SK-N-SH (cell line): ENCODE measurements at regions not wholly inside any gene's neighbourhood (a gene's known extent, or its start where the extent isn't known, plus 50 kb on each side); places are given as distances from the start of the nearest gene placed in this dataset.

Experiments
- CTCF ChIA-PET: fragments of 300-600, 350-600 bp; formaldehyde crosslinking; extraction: SDS; loops from one replicate; lab custom pipeline; 2021; lab: Yijun Ruan, JAX
- POLR2A ChIA-PET: fragments of 350-600 bp; sonication (Branson Sonifier 250); formaldehyde crosslinking; extraction: SDS; loops from one replicate; lab custom pipeline; 2020; ENCODE audit warnings: antibody characterized with exemption, inconsistent platforms; lab: Yijun Ruan, JAX
- DNase-seq: peaks from one replicate; pipeline ENCODE4 v3.0.0; 2012
- H2AFZ ChIP-seq: fragments of 200-600 bp; sonication (generic); 2 replicates; pipeline ENCODE4 v1.8.1; 2016; ENCODE audit warnings: antibody characterized with exemption, mild to moderate bottlenecking, low read depth
- H3F3A ChIP-seq: fragments of 200-600 bp; sonication (generic); replicated peaks from 2 replicates; pipeline ENCODE3; 2016; ENCODE audit warnings: antibody characterized with exemption, mild to moderate bottlenecking; ENCODE audit not compliant: insufficient read depth
- H3K27ac ChIP-seq, 2 experiments: fragments of 200-500 bp in 1 of 2; fragments of 200-600 bp in 1 of 2; sonication (Bioruptor generic) in 1 of 2; sonication (generic), shearing (Covaris generic) in 1 of 2; 2 replicates each; pipeline versions ENCODE4 v1.5.1 to v1.6.1; 2014 to 2016; ENCODE audit warnings: low read depth in 2 of 2, inconsistent platforms in 1 of 2, low read length in 1 of 2, mild to moderate bottlenecking in 1 of 2, mixed read lengths in 1 of 2
- H3K27me3 ChIP-seq: fragments of 200-600 bp; sonication (generic), shearing (Covaris generic); 2 replicates; pipeline ENCODE4 v1.6.1; 2016; ENCODE audit warnings: mixed run types; ENCODE audit not compliant: insufficient read depth
- H3K36me3 ChIP-seq, 2 experiments: fragments of 200-500 bp in 1 of 2; fragments of 200-600 bp in 1 of 2; sonication (Bioruptor generic) in 1 of 2; sonication (generic) in 1 of 2; replicated peaks in 1 of 2; 2 replicates each; pipeline versions ENCODE3 to v1.5.1; 2014 to 2016; ENCODE audit warnings: low read length in 1 of 2, mild to moderate bottlenecking in 1 of 2; ENCODE audit not compliant: insufficient read depth in 2 of 2, control insufficient read depth in 1 of 2
- H3K4me1 ChIP-seq, 2 experiments: fragments of 200-500 bp in 1 of 2; fragments of 200-600 bp in 1 of 2; sonication (Bioruptor generic) in 1 of 2; sonication (generic), shearing (Covaris generic) in 1 of 2; 2 replicates each; pipeline versions ENCODE4 v1.5.1 to v1.6.1; 2014 to 2016; ENCODE audit warnings: low read depth in 1 of 2, low read length in 1 of 2, mixed run types in 1 of 2; ENCODE audit not compliant: insufficient read depth in 2 of 2, control insufficient read depth in 1 of 2
- H3K4me2 ChIP-seq: fragments of 200-600 bp; sonication (generic), shearing (Covaris generic); 2 replicates; pipeline ENCODE4 v1.6.1; 2017; ENCODE audit warnings: mixed run types
- H3K4me3 ChIP-seq, 2 experiments: fragments of 200-500 bp in 1 of 2; fragments of 200-600 bp in 1 of 2; sonication (Bioruptor generic) in 1 of 2; sonication (generic), shearing (Covaris generic) in 1 of 2; 2 replicates each; pipeline versions ENCODE4 v1.5.1 to v1.8.1; 2014 to 2016; ENCODE audit warnings: low read depth in 2 of 2, inconsistent platforms in 1 of 2, low read length in 1 of 2, mild to moderate bottlenecking in 1 of 2, mixed read lengths in 1 of 2, moderate library complexity in 1 of 2
- H3K79me2 ChIP-seq: fragments of 200-600 bp; sonication (generic); 2 replicates; pipeline ENCODE4 v1.8.1; 2017; ENCODE audit warnings: mild to moderate bottlenecking; ENCODE audit not compliant: insufficient read depth
- H3K9ac ChIP-seq: fragments of 200-600 bp; sonication (generic); 2 replicates; pipeline ENCODE4 v1.6.1; 2017; ENCODE audit warnings: mixed run types
- H3K9me2 ChIP-seq: fragments of 200-600 bp; sonication (generic); 2 replicates; pipeline ENCODE4 v1.6.1; 2017; ENCODE audit warnings: mixed run types
- H3K9me3 ChIP-seq: fragments of 200-600 bp; sonication (generic); 2 replicates; pipeline ENCODE4 v1.6.1; 2017; ENCODE audit warnings: mixed run types, mild to moderate bottlenecking, moderate library complexity
- H4K20me1 ChIP-seq: fragments of 200-600 bp; sonication (generic); 2 replicates; pipeline ENCODE4 v1.6.1; 2017; ENCODE audit warnings: mild to moderate bottlenecking, mixed run types; ENCODE audit not compliant: insufficient read depth
- CHD2 ChIP-seq: fragments of 150-350 bp; IDR thresholded peaks from 2 replicates; pipeline ENCODE4 v1.6.1; 2018; ENCODE audit warnings: low read length; ENCODE audit not compliant: partially characterized antibody
- EP300 ChIP-seq, 2 experiments: IDR thresholded peaks; 2 replicates each; pipeline versions ENCODE4 v1.4.0 to v1.6.1; 2012; ENCODE audit warnings: borderline replicate concordance in 1 of 2, low read depth in 1 of 2, low read length in 1 of 2
- FOXJ3 ChIP-seq: sonication (generic); formaldehyde crosslinking; IDR thresholded peaks from 2 replicates; pipeline ENCODE4 v1.5.1; 2020; ENCODE audit warnings: mild to moderate bottlenecking, missing genetic modification reagents
- FOXM1 ChIP-seq: IDR thresholded peaks from 2 replicates; pipeline ENCODE4 v1.4.0; 2012; ENCODE audit warnings: low read depth, mild to moderate bottlenecking
- GABPA ChIP-seq: IDR thresholded peaks from 2 replicates; pipeline ENCODE4 v1.4.0; 2012; ENCODE audit warnings: low read depth, mild to moderate bottlenecking
- JUND ChIP-seq: IDR thresholded peaks from 2 replicates; pipeline ENCODE4 v1.4.0; 2012
- MEF2A ChIP-seq: IDR thresholded peaks from 2 replicates; pipeline ENCODE4 v1.4.0; 2012; ENCODE audit warnings: low read depth, borderline replicate concordance
- NFIC ChIP-seq: IDR thresholded peaks from 2 replicates; pipeline ENCODE4 v1.4.0; 2012; ENCODE audit warnings: borderline replicate concordance
- POLR2AphosphoS5 ChIP-seq: IDR thresholded peaks from 2 replicates; pipeline ENCODE4 v1.6.1; 2012; ENCODE audit warnings: low read depth, low read length
- RXRA ChIP-seq: IDR thresholded peaks from 2 replicates; pipeline ENCODE4 v1.4.0; 2012; ENCODE audit warnings: low read depth, mild to moderate bottlenecking, borderline replicate concordance
- WGBS: methylation state at CpG from one replicate; pipeline ENCODE4 v1.1.6; 2017; ENCODE audit warnings: low lambda C conversion rate; 5-methylcytosine and 5-hydroxymethylcytosine counted together
- TF ChIP-seq, protein P1 (sequence below): fragments of 150-350 bp; IDR thresholded peaks from 2 replicates; pipeline ENCODE4 v1.6.1; 2016; ENCODE audit warnings: mild to moderate bottlenecking, low read depth, low read length
- TF ChIP-seq, protein P2 (sequence below): fragments of 200-600 bp; sonication (generic); IDR thresholded peaks from 2 replicates; pipeline ENCODE4 v1.6.1; 2017; ENCODE audit warnings: antibody characterized with exemption, mild to moderate bottlenecking, moderate library complexity
- TF ChIP-seq, protein P3 (sequence below): IDR thresholded peaks from 2 replicates; pipeline ENCODE4; 2012
- TF ChIP-seq, protein P4 (sequence below): fragments of 150-350 bp; IDR thresholded peaks from 2 replicates; pipeline ENCODE4 v1.6.1; 2017; ENCODE audit warnings: antibody characterized with exemption, low read length, low read depth, borderline replicate concordance
- TF ChIP-seq, protein P5 (sequence below): IDR thresholded peaks from 2 replicates; pipeline ENCODE4 v1.4.0; 2012; ENCODE audit warnings: low read depth, borderline replicate concordance

DNA sequence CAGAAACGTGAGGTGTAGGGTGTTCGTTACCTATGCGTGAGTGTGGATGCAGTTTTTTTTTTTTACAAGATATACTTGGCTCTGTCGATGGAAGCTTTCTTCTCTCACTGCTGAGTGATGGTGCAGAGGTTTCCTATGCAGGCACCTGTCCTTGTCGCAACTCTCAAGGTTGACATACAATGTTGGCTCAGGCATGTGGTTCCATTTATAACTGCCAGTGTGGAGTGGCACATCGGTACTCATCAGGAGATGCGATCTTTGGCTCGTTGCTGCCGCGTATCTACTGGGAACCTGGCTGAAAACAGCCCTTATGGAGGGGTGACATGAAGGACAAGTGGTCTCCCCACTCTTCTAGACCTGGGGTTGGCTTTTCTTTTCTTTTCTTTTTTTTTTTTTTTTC lies 109.0 kb downstream of the ZNF664 start:
- Histone ChIP-seq H3K9me3 (no peaks in the 10 kb centered on the region), H3K4me2 (no peak overlapping the region), H3K27me3 (no peaks in the 10 kb centered on the region), H3K36me3 (no peaks in the 10 kb centered on the region), H3K9me2 (no peaks in the 10 kb centered on the region), H3K4me1 (peaks cover 0 to under 1% of the 10 kb centered on the region in 2 experiments; a peak in 1 of 4 replicates), H4K20me1 (no peaks in the 10 kb centered on the region), H3K27ac (no peak overlapping the region), H3K4me3 (no peak overlapping the region), H3K79me2 (no peaks in the 10 kb centered on the region), H2AFZ (no peak overlapping the region), H3F3A (no peaks in the 10 kb centered on the region), H3K9ac (no peak overlapping the region)
- POLR2A ChIA-PET, result no interaction called here
- TF ChIP-seq FOXJ3 (CRISPR knock-in tag), result no peak
- DNase-seq, result no peak
- WGBS, result 75% methylated on average over 10 of the region's 10 CpGs
- CTCF ChIA-PET, result no interaction called here

DNA sequence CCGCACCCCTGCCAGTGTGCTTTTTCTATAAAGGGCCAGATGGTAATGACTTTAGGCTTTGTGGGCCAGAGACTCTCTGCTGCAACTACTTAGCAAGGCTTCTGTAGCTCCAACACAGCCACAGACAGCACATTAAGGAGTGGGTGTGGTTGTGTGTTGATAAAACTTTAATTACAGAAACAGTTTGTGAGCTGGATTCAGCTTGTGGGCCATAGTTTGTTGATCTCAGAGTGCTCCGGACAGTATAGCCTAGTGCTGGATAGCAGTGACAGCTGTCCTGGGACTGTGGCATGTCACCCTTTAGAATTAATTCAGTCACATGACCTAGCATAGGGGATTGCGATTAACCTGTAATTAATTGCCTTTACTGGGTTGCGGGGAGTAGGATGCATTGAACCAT lies 109.7 kb downstream of the ZNF664 start:
- no peak overlapping the region for H2AFZ ChIP-seq
- no peaks in the 10 kb centered on the region for H3F3A ChIP-seq
- no peaks in the 10 kb centered on the region for H3K79me2 ChIP-seq
- WGBS, result 91% methylated on average over 4 of the region's 4 CpGs
- no peak overlapping the region for H3K4me2 ChIP-seq
- H3K36me3 ChIP-seq, result no peaks in the 10 kb centered on the region
- no peaks in the 10 kb centered on the region for H3K9me2 ChIP-seq
- POLR2A ChIA-PET, result no interaction called here
- no peaks in the 10 kb centered on the region for H4K20me1 ChIP-seq
- TF ChIP-seq JUND, result no peak
- TF ChIP-seq, protein P1, sequence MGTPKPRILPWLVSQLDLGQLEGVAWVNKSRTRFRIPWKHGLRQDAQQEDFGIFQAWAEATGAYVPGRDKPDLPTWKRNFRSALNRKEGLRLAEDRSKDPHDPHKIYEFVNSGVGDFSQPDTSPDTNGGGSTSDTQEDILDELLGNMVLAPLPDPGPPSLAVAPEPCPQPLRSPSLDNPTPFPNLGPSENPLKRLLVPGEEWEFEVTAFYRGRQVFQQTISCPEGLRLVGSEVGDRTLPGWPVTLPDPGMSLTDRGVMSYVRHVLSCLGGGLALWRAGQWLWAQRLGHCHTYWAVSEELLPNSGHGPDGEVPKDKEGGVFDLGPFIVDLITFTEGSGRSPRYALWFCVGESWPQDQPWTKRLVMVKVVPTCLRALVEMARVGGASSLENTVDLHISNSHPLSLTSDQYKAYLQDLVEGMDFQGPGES, result no peak
- TF ChIP-seq, all 33 proteins: peak for 0
- Histone ChIP-seq H3K4me1 (peaks cover 0 to 7% of the 10 kb centered on the region in 2 experiments; a peak in 1 of 4 replicates), H3K4me3 (no peak overlapping the region), H3K9ac (no peak overlapping the region), H3K27me3 (no peaks in the 10 kb centered on the region), H3K27ac (no peak overlapping the region), H3K9me3 (no peaks in the 10 kb centered on the region)
- CTCF ChIA-PET, result interaction anchor here (0.7 to 1.1 kb wide), 2 partner anchors 29 to 51 kb away, joined by 3 to 4 read pairs; no protein-coding TSS in a partner anchor
- no peak for DNase-seq

DNA sequence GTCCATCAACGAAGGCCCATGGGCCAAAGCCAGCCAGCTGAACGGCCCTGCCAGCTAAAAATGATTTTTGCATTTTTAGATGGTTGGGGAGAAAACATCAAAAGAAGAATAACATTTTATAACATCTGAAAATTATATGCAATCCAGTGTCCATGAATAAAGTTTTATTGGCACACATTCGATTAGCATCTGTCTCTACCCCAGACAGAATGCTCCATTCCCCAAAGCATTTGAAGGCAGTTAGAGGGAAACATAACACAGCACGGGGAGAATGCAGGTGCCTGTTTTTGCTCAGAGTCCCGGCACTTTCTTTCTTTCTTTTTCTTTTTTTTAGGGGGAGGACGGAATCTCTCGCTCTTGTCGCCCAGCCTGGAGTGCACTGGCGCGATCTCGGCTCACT lies 110.7 kb downstream of the ZNF664 start:
- TF ChIP-seq, protein P2, sequence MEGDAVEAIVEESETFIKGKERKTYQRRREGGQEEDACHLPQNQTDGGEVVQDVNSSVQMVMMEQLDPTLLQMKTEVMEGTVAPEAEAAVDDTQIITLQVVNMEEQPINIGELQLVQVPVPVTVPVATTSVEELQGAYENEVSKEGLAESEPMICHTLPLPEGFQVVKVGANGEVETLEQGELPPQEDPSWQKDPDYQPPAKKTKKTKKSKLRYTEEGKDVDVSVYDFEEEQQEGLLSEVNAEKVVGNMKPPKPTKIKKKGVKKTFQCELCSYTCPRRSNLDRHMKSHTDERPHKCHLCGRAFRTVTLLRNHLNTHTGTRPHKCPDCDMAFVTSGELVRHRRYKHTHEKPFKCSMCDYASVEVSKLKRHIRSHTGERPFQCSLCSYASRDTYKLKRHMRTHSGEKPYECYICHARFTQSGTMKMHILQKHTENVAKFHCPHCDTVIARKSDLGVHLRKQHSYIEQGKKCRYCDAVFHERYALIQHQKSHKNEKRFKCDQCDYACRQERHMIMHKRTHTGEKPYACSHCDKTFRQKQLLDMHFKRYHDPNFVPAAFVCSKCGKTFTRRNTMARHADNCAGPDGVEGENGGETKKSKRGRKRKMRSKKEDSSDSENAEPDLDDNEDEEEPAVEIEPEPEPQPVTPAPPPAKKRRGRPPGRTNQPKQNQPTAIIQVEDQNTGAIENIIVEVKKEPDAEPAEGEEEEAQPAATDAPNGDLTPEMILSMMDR, result no peak
- TF ChIP-seq NFIC (no peak), RXRA (no peak), MEF2A (no peak), POLR2AphosphoS5 (no peak), EP300 (IDR thresholded peaks at IDR 0.05; ENCODE audit: borderline replicate concordance in 1 of 2, low read depth in 1 of 2, low read length in 1 of 2) (no peak), GABPA (no peak), FOXM1 (no peak), CHD2 (no peak)
- TF ChIP-seq, protein P3, sequence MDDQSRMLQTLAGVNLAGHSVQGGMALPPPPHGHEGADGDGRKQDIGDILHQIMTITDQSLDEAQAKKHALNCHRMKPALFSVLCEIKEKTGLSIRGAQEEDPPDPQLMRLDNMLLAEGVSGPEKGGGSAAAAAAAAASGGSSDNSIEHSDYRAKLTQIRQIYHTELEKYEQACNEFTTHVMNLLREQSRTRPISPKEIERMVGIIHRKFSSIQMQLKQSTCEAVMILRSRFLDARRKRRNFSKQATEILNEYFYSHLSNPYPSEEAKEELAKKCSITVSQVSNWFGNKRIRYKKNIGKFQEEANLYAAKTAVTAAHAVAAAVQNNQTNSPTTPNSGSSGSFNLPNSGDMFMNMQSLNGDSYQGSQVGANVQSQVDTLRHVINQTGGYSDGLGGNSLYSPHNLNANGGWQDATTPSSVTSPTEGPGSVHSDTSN, result no peak
- TF ChIP-seq, protein P4, sequence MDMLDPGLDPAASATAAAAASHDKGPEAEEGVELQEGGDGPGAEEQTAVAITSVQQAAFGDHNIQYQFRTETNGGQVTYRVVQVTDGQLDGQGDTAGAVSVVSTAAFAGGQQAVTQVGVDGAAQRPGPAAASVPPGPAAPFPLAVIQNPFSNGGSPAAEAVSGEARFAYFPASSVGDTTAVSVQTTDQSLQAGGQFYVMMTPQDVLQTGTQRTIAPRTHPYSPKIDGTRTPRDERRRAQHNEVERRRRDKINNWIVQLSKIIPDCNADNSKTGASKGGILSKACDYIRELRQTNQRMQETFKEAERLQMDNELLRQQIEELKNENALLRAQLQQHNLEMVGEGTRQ, result no peak
- TF ChIP-seq, protein P5, sequence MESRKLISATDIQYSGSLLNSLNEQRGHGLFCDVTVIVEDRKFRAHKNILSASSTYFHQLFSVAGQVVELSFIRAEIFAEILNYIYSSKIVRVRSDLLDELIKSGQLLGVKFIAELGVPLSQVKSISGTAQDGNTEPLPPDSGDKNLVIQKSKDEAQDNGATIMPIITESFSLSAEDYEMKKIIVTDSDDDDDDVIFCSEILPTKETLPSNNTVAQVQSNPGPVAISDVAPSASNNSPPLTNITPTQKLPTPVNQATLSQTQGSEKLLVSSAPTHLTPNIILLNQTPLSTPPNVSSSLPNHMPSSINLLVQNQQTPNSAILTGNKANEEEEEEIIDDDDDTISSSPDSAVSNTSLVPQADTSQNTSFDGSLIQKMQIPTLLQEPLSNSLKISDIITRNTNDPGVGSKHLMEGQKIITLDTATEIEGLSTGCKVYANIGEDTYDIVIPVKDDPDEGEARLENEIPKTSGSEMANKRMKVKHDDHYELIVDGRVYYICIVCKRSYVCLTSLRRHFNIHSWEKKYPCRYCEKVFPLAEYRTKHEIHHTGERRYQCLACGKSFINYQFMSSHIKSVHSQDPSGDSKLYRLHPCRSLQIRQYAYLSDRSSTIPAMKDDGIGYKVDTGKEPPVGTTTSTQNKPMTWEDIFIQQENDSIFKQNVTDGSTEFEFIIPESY, result no peak
- H3K36me3 ChIP-seq, result no peaks in the 10 kb centered on the region
- CTCF ChIA-PET, result no interaction called here

More for the DNA sequence above, 110.7 kb downstream of the ZNF664 start:
- H3K4me1 ChIP-seq, result peaks cover 0 to 16% of the 10 kb centered on the region in 2 experiments; a peak in 1 of 4 replicates
- WGBS, result 73% methylated on average over 11 of the region's 11 CpGs
- no peak overlapping the region for H3K4me3 ChIP-seq
- no peaks in the 10 kb centered on the region for H3K79me2 ChIP-seq
- H4K20me1 ChIP-seq, result no peaks in the 10 kb centered on the region
- H3K27me3 ChIP-seq, result no peaks in the 10 kb centered on the region
- H3F3A ChIP-seq, result no peaks in the 10 kb centered on the region
- no peak overlapping the region for H2AFZ ChIP-seq
- POLR2A ChIA-PET, result no interaction called here
- DNase-seq, result no peak
- no peaks in the 10 kb centered on the region for H3K9me3 ChIP-seq
- no peak overlapping the region for H3K9ac ChIP-seq
- H3K4me2 ChIP-seq, result no peak overlapping the region
- H3K9me2 ChIP-seq, result no peaks in the 10 kb centered on the region
- no peak overlapping the region for H3K27ac ChIP-seq
